ENCODE measurements at regions not wholly inside any gene's neighbourhood (a gene's known extent, or its start where the extent isn't known, plus 50 kb on each side); places are given as distances from the start of the nearest gene placed in this dataset.

- TF ChIP-seq FOSL1 (IDR thresholded peaks at IDR 0.05; ENCODE audit: insufficient read depth, low read depth, low read length): no peak
- TF ChIP-seq POLR2A (IDR thresholded peaks at IDR 0.05; ENCODE audit: control extremely low read depth in 1 of 2, low read depth in 2 of 2, low read length in 2 of 2): no peak
- TF ChIP-seq RNF2 (IDR thresholded peaks at IDR 0.05; ENCODE audit: borderline replicate concordance, low read depth, low read length, missing control alignments, poor library complexity, severe bottlenecking): no peak
Observed at GRCh38 chr20:10854976-10855375, 181.2 kb upstream of the JAG1 start (continued).

Data from H1 (cell line).